GM12891 (cell line): ENCODE measurements at regions not wholly inside any gene's neighbourhood (a gene's known extent, or its start where the extent isn't known, plus 50 kb on each side); places are given as distances from the start of the nearest gene placed in this dataset.

Experiments
- PAX5 ChIP-seq: IDR thresholded peaks from 2 replicates; pipeline ENCODE4 v1.6.1; 2011; ENCODE audit warnings: low read length, moderate library complexity, mild to moderate bottlenecking; ENCODE audit not compliant: insufficient read depth, severe bottlenecking
- POLR2A ChIP-seq: IDR thresholded peaks from 2 replicates; pipeline ENCODE4 v1.6.1; 2011; ENCODE audit warnings: low read depth, low read length, control low read depth
- POLR2AphosphoS5 ChIP-seq: IDR thresholded peaks from 2 replicates; pipeline ENCODE4 v1.6.1; 2011; ENCODE audit warnings: low read depth, low read length, control low read depth
- POU2F2 ChIP-seq: IDR thresholded peaks from 2 replicates; pipeline ENCODE4 v1.6.1; 2011; ENCODE audit warnings: low read depth, mild to moderate bottlenecking, control low read depth, low read length, moderate library complexity
- SPI1 ChIP-seq: IDR thresholded peaks from 2 replicates; pipeline ENCODE4 v1.6.1; 2011; ENCODE audit warnings: low read depth, low read length, control low read depth
- TAF1 ChIP-seq: IDR thresholded peaks from 2 replicates; pipeline ENCODE4 v1.6.1; 2011; ENCODE audit warnings: low read depth, low read length, control low read depth

- no peak for TF ChIP-seq SPI1
- TF ChIP-seq POLR2A = no peak
- TF ChIP-seq PAX5 = no peak
- TF ChIP-seq POLR2AphosphoS5 = no peak
- no peak for TF ChIP-seq POU2F2
- TF ChIP-seq TAF1 = no peak
These were observed 314.5 kb downstream of the ALG10 start for GRCh38 chr12:34336619-34337465.
